G401 (cell line): ENCODE measurements at regions not wholly inside any gene's neighbourhood (a gene's known extent, or its start where the extent isn't known, plus 50 kb on each side); places are given as distances from the start of the nearest gene placed in this dataset.
A peak's percentile ranks its signal among the peaks of the same experiment; 100 is the strongest.

Source experiments
- DNase-seq: peaks from one replicate; pipeline ENCODE4 v3.0.0-alpha.2; 2015; ENCODE audit warnings: low spot score
- in situ Hi-C: cut with HindIII; loops from 2 replicates; pipeline ENCODE4 v1.10.0; 2016; ENCODE audit warnings: low sequenced_read_pairs, mixed read lengths

DNA sequence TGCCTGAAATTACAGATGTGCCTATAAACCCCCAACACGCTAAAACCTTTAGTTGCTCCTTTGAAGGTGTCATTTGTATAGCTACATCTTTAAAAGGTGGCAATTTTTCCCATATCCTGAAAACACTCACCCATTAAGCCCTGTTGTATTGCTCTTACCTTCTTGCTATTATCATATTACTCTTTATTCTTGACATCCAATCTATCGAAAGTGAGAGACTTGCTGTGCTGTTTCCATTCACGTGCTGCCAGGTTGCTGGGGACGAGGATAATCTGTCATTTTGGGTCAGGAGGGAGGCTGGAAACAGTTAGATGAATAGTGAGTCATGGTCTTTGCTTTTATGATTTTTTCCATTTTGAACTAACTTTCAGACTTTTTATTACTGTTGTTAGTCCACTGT is 213.0 kb upstream of the PRMT6 start:
- no peak for DNase-seq
- in situ Hi-C loops = no loop called here

DNA sequence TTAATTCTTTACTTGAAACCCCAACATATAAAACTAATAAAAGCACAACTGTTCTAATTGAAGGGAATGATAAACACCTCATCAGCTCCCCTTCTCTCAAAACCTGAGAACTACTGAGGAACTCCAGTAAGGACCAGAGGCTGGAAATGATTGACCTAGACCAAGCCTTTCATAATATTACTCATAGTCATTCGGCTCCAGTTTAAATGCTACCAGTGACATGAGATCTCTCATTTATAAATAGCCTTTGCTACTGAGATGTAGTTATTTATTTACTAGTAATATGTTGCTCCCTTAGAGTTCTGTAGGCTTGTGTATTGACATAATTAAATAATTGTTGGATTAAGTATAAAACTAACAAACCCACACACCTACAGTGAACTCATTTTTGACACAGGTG is 209.8 kb upstream of the PRMT6 start:
- in situ Hi-C loops = no loop called here
- DNase-seq = no peak

GRCh38 chr1:106861110-106861509 is 195.4 kb upstream of the PRMT6 start:
- DNase-seq = no peak
- in situ Hi-C loops = no loop called here

GRCh38 chr1:106868828-106869227 is 187.6 kb upstream of the PRMT6 start:
- in situ Hi-C loops = no loop called here
- DNase-seq = no peak

GRCh38 chr1:106875622-106876021 is 180.9 kb upstream of the PRMT6 start:
- no peak for DNase-seq
- in situ Hi-C loops = no loop called here

GRCh38 chr1:106876384-106876783 is 180.1 kb upstream of the PRMT6 start:
- in situ Hi-C loops = no loop called here
- no peak for DNase-seq

DNA sequence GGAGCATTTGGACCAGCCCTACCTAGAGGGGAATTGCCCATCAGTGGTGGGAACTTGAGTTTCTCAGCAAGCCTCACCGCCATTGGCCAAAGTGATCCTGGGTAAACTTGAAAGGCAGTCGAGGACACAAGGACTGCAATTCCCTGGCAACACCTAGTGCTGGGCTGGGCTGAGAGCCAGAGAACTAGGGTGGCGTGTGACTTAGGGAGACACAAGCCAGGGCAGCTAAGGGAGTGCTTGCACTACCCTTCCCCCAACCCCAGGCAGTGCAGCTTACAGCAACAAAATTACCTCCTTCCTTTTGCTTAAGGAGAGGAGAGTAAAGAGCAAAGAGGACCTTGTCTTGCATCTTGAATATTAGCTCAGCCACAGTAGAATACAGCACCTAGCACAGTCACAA is 176.9 kb upstream of the PRMT6 start:
- in situ Hi-C loops = no loop called here
- peak; percentile 7 for DNase-seq

- in situ Hi-C loops = no loop called here
These were observed 176.2 kb upstream of the PRMT6 start for GRCh38 chr1:106880226-106880625.

DNA sequence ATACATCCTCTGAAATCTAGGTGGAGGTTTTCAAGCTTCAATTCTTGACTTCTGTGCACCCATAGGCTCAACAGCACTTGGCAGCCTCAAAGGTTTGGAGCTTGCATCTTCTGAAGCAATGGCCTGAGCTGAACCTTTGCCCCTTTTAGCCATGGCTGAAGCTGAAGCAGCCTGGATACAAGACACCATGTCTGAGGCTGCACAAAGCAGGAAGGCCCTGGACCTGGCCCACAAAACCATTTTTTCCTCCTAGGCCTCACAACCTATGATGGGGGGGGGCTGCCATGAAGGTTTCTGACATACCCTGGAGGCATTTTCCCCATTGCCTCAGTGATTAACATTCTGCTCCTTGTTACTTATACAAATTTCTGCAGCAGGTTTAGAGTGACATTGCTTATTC is 173.3 kb upstream of the PRMT6 start:
- DNase-seq = no peak
- in situ Hi-C loops = no loop called here

More at GRCh38 chr1:106880226-106880625, 176.2 kb upstream of the PRMT6 start:
- no peak for DNase-seq

- in situ Hi-C loops = no loop called here
- DNase-seq = no peak
These were observed 167.4 kb upstream of the PRMT6 start for GRCh38 chr1:106889059-106889458.

GRCh38 chr1:106889583-106889982 is 166.9 kb upstream of the PRMT6 start:
- no peak for DNase-seq
- in situ Hi-C loops = no loop called here

- in situ Hi-C loops = no loop called here
- DNase-seq = no peak
These were observed 158.5 kb upstream of the PRMT6 start for GRCh38 chr1:106897976-106898375.

- DNase-seq = no peak
- in situ Hi-C loops = no loop called here
These were observed 156.8 kb upstream of the PRMT6 start for GRCh38 chr1:106899644-106900043.

- DNase-seq = no peak
- in situ Hi-C loops = no loop called here
These were observed 148.7 kb upstream of the PRMT6 start for GRCh38 chr1:106907795-106908194.

DNA sequence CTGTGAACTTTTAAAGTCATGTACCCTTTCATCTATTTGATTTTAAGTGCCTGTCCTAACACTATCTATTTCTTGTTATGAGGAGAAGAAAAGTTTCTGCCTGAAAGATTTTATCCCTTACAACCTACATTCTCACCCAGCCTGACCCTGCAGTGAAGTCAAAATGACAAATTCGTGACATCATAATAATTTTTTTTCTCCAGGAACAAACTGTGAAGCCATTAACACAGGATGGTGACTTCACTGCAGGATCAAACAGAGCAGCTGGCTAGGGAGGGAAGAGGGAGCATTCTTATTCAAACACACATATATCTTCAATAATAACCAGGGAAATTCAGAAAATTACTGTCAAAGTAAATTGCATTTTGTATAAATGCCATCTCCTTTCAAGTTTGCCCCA is 147.8 kb upstream of the PRMT6 start:
- no peak for DNase-seq
- in situ Hi-C loops = no loop called here

- in situ Hi-C loops = no loop called here
- no peak for DNase-seq
These were observed 145.7 kb upstream of the PRMT6 start for GRCh38 chr1:106910798-106911197.

GRCh38 chr1:106912131-106912530 is 144.3 kb upstream of the PRMT6 start:
- no peak for DNase-seq
- in situ Hi-C loops = no loop called here

GRCh38 chr1:106921186-106921585 is 135.3 kb upstream of the PRMT6 start:
- no peak for DNase-seq
- in situ Hi-C loops = no loop called here

- peak; percentile 29 for DNase-seq
- in situ Hi-C loops = no loop called here
These were observed 132.1 kb upstream of the PRMT6 start for GRCh38 chr1:106924360-106924759.

DNA sequence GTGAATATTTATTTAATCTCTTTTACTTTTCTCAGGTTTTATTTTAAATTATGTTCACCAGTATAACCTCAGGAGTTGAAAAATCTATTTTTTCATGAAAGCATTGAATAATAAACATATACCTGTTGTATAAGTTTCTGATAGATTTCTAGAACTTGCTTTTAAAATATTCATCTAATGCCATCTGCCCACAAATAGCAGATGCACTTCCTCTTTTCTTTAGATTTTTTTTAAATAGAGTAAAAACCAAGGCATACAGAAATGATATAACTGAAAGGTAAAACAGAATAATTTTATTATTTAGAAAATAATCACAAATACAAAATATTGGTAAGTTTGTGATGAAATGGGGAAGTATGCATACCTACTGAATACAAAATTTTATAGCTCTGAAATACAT is 130.7 kb upstream of the PRMT6 start:
- DNase-seq = no peak
- in situ Hi-C loops = no loop called here

GRCh38 chr1:106926803-106927582 is 129.5 kb upstream of the PRMT6 start:
- no peak for DNase-seq
- in situ Hi-C loops = no loop called here
